8988T (cell line): ENCODE measurements at regions not wholly inside any gene's neighbourhood (a gene's known extent, or its start where the extent isn't known, plus 50 kb on each side); places are given as distances from the start of the nearest gene placed in this dataset.
"Not testable (repeated sequence)": the region's sequence is repeated elsewhere in the genome, so short reads cannot be mapped to it uniquely, and the experiment has no call there.

ENCODE experiments used
- DNase-seq: peaks from one replicate; pipeline ENCODE4 v3.0.0; 2011

DNA sequence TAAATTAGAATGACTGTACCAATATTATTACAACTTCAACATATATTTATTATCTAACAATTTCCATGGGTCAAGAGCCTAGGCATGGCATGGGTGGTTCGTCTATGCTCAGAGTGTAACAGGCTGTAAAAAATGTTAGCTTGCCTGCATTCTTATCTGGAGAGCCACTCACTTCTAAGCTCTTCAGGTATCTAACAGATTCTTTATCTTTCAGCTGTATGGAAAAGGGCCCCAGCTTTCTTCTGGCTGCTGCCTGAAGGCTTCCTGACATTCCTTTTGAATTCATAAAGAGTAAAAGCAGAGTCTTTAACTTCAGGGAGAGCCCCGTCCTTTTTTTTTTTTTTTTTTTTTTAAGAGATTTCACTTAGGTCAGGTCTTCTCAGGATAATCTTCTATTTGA lies 648.8 kb downstream of the NXPH1 start:
- DNase-seq, result no peak

DNA sequence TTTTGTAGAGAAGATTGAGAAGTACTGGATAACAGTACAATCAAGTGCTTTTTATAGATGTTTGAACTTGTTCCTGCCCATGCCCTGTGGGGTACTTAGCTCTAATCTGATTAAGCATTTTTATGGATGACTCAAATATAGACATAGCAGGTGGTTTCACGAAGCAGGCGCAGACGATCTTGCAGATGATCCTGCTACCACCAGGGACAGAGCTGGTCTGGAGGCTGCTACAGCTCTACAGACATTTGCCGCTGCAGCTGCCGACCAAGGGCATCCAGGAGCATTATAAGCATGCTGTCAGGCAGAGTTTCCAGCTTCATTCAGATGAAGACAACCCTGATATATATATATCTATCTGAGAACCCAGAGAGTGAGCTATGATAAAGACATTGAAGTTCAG lies 650.4 kb downstream of the NXPH1 start:
- DNase-seq, result no peak

DNA sequence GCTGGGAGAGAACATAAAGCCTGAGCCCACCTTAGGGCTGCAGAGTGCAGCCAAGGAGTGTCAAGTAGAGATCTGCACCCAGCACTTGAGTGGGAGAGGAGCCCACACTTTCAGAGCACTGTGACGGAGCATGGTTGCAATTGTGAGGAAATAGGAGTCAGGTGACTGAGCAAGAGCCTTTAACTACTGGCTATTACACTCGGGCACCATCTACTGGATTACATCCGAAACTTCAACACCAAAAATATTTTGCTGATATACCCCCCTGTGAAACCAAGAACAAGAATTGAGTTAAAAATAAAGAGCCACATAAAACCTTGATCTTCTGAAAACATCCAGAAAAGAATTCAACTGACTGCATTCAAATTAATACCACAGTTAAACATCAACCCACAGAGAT lies 657.9 kb downstream of the NXPH1 start:
- DNase-seq, result no peak

DNA sequence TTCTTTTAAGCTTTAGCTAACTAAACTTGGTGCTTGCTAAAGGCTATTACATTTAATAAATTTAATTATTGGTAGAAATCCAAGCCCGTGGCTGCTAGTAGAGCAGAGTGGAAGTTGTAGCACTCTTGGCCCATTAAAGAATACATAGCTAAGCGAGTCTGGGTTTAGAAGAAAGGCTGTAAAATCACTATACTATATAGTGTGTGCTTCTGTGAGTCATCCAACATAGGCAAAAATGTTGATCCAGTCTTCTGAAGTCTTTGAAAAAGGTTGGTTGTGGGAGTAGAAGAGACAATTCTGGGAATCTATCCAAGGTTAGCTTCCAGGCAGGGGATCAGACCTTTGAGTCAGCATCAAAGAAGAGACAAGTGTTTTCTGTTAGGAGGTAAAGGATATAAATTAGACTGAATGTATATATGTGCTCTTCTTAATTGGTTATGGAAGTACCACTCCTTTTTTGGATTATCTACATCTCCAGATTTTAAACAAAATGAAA lies 664.2 kb downstream of the NXPH1 start:
- no peak for DNase-seq

DNA sequence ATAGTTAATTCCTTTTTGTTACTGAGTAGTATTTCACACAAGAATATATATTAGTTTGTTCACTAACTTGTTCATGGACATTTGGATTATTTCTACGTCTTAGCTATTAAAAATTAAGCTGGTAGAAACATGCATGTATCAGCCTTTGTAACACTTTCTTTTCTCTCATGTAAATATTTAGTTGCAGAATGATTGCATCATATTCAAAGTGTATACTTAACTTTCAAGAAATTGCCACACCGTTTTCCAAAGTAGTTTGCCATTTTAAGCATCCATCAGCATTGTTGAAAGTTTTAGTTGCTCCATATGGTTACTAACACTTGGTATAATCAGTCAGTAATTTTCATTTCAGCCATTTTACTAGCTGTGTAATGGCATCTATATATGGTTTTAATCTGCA lies 666.9 kb downstream of the NXPH1 start:
- DNase-seq, result no peak

DNA sequence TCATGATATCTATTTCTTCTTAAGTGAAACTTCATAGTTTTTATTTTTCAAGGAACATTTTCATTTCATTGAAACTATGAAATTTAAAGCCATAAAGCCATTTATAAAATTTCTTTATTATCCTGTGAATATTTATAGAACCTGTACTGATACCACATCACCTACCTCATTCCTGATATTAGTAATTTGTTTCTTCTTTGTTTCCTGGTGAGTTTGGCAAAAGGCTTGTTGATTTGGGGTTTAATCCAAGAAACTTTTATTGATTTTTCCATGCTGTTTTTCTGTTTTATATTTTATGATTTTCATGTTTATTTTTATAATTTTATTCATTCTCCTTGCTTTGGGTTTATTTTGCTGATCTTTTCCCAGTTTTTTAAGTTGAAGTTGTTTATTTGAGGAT lies 669.4 kb downstream of the NXPH1 start:
- DNase-seq, result no peak

DNA sequence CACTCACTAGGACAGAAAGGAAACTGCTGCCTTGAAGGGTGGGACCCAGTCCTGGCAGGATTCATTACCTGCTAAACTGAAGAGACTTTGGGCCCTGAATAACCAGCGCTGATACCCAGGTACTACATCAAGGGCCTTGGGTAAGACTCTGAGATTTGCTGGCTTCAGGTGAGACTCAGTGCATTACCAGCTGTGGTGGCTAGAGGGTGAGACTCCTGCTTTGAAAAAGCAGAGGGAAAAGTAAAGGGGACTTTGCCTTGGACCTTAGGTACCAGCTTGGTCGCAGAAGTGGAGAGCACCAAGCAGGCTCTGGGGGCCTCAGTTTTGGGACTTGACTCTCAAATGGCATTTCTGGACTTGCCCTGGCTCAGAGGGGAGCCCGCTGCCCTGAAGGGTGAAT lies 673.3 kb downstream of the NXPH1 start:
- no peak for DNase-seq

DNA sequence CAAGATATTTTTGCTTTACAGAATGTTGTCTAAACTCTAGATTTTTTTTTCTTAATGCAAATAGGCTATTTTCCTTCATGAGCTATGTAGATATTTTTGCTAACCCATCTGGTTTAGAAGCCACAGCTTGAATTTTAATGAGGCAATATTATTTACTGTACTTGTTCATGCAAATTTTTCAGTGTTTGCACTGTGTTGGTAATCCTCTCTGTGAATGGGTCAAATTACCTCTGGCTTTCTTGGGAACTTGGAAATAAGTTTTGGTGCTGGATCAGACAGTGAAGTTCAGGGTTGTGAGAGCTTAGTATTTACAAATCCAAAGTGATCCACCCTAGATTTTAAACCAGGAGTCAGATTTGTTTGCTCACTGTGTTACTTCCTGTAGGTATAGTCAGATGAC lies 686.9 kb downstream of the NXPH1 start:
- no peak for DNase-seq

DNA sequence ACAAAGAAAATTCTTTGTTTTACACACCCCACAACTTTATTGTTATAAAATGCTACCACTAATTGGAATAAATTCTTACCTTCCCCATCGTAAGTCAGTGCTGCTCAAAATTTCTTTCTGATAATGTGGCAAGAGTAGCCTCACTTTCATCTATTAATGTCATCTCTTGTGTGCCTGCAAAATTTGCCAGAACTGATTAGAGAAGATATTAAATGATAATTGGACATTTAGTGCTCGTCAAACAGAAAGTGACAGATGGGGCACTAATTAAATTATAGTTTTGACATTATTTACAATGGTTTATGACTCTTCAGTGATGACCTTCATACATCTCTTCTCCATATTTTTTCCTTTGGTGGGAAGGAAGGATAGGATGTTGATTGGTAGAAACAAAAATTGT lies 690.9 kb downstream of the NXPH1 start:
- DNase-seq, result no peak

DNA sequence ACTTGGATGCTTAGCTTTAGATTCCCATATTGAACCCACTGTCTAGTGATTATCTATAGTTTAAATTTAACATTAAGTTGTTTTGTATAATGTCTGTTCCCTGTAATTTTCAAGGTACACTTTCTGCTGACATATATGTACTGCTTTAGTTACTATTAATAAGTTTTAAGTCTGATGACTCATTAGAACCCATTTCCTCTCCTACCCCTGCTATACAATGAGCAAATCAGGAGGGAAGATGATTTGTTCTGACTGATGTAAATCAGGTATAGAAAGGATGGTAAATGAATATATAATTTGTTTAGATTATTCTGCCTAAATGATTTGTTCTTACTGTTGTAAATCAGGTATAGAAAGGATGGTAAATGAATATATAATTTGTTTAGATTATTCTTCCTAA lies 691.8 kb downstream of the NXPH1 start:
- DNase-seq, result no peak

DNA sequence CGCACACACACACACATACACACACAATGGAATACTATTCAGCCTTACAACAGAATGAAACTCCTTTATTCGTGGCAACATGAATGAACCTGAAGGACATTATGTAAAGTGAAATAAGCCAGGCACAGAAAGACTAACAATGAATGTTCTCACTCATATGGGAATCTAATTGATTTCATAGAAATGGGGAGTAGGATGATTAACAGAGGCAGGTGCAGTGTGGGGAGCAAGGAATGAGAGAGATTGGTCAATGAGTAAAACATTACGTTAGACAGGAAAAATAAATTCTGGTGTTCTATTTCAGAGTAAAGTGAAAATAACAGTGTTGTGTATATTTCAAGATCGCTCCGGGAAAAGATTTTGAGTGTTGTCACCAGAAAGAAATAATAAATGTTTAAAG lies 694.5 kb downstream of the NXPH1 start:
- DNase-seq, result no peak

DNA sequence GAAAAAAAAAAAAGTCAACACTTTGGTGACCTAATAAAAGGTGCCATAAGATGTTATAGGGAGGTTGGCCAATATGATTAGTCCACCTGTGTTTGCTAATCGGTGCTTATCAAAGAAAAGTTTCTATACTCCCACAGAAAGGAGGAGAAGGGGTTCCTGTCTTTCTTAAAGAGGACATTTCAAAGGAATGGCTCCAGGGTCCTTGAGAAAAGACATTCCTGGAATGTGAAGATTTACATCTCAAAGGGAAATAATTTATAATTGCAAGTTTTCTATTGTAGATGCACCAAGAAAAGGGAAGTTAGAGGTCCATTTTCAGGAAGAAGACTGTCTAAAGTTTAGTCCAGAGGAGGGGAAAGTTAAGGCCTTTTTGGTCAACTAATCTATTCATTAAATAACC lies 715.3 kb downstream of the NXPH1 start:
- DNase-seq, result no peak

DNA sequence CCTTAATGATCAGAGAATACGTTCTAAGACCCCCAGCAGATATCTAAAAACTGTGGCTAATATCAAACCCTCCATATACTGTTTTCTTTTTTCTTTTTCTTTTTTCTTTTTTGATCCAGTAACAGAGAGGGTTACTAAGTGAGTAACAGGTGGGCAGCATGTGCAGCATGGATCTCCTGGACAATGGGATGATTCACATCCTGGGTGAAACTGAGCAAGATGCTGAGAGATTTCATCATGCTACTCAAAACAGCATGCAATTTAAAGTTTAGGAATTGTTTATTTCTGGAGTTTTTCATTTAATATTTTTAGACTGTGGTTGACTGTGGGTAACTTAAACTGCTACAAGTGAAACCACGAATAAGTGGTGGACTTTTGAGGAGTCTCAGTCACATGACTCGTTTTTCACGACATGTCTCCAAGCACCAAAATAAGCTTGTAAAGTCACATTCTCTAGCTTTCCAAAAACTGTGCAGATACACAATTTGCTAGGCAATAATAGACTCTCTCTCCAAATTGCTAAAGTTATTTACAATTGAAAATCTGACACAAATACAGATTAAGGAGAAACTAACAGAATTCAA lies 716.2 kb downstream of the NXPH1 start:
- no peak for DNase-seq

DNA sequence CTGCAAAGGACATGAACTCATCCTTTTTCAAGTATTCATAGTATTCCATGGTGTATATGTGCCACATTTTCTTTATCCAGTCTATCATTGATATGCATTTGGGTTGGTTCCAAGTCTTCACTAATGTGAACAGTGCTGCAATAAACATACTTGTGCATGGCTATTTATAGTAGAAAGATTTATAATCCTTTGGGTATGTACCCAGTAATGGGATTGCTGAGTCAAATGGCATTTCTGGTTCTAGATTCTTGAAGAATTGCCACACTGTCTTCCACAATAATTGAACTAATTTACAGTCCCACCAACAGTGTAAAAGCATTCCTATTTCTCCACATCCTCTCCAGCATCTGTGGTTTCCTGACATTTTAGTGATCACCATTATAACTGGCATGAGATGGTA lies 730.3 kb downstream of the NXPH1 start:
- DNase-seq, result not testable (repeated sequence)

DNA sequence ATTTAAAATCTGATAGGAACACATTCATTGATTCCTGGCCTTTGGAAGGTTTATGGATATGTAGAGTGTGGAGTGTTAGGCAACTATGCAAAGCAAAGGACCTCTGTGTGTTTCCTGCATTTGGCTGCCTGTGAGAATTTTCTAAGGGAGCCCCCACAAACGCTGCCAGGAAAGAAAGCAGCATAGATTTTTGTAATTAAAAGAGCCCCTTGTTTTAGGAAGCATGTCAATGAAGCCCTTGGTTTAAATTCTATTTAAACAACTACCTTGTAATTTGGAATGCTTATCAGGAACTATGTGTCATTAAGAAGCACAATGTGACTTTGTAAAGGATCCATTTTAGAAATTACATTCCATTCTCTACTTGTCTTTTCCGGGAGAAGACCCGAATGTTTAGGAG lies 742.5 kb downstream of the NXPH1 start:
- DNase-seq, result no peak

DNA sequence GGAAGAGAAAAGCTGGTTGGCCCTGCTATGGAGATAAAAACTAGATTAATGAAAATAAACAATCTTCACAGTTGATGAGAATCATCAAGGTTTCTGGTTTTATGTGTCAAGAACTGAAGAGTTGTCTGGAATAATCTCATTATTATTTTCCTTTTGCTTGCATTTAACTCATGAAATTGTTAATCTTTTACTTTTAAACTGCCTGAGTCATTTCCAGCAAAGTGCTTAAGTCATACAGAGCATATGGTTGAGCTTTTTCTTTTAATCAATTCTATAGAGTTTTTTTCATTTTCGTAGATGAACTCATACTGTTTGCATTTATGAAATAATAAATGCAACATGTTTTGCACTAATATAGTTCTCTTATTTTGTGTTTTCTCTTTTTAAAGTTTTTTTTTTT lies 747.9 kb downstream of the NXPH1 start:
- no peak for DNase-seq

DNA sequence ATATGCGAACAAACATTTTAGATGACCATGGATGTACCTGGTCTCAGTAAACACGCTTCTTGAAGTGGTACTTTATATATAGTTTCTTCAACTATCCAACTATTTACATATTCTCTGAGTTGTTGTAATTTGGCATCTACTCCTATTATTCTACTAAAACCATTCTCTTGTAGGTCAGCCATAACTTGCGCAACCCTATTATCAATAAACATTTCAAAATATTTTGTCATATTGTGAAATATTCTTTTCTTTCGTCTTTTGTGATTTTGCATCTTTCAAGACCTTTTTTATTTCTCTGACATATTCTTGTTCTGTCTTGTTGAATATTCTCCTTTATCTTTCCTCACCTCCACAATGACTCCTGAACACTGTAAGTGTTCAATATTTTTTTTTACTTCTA lies 753.3 kb downstream of the NXPH1 start:
- DNase-seq, result no peak

DNA sequence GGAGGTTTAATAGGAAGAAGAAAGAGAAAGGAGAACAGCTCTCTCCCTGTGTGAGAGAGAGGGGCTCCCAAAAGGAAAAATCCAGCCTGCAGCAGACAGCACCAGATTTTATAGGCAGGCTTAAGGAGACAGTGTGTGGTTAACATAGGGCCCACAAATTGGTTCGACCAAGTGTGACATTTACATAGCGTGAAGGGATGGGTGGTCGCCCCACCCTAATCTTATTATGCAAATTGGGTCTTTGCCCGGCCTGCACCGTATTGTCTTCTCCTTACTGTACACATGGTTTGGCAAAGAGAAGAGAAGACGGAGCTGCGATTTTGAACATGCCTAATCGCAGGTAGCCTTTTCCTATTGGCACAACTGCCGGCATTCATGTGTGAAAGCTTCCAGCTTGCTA lies 756.3 kb downstream of the NXPH1 start:
- no peak for DNase-seq

DNA sequence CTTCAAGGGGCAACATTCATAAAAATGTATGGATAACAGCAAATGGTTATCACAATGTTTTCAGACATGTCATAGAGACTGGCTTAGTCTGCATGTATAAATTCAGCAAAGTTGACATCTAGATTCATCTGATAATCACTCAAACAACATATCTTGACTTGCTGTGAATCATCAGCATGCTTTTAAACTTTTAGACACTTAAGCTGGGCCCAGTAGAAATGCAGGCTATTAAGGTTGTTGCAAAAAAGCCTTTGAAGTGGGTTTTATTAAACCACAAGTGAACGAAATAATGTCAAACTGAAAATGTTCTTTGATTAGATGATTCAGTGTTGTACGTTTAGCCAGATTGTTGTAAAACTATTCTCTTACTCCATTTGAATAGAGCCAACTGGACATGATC lies 759.6 kb downstream of the NXPH1 start:
- no peak for DNase-seq

DNA sequence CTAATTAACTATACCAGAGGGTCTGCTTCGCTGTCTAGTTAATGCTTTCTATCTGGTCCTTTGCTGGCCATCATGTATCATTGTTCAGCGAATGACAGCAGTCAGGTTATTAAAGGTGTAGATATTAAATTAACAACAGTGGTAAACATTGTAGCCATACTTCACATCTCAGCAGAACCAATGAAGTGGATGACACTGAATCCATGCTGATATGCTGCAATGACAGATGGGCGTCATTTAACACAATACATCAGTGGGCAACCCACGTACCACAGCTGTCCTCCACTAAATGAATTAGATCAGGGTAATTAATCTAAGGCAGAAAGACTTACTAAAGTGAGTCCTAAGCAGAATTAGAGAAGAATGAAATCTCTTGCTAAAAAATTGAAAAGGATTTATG lies 767.2 kb downstream of the NXPH1 start:
- DNase-seq, result no peak

DNA sequence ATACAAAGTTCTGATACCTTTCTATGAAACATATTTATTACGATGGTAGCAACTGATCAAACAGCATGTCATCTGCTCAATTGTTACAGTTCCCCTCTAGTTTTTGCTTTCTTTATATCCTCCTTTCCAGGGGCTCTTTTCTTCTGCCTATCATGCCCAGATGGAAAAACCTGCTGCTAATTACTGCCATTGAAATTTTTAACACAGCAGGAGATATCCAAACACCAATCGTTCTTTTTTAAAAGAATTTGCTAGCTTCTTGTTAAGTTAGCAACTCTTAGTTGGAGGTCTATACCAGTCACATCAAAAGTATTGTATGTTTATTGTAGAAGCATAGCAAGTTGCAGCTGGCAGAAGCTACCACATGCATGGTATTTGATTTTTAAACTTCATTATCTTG lies 768.5 kb downstream of the NXPH1 start:
- DNase-seq, result no peak

DNA sequence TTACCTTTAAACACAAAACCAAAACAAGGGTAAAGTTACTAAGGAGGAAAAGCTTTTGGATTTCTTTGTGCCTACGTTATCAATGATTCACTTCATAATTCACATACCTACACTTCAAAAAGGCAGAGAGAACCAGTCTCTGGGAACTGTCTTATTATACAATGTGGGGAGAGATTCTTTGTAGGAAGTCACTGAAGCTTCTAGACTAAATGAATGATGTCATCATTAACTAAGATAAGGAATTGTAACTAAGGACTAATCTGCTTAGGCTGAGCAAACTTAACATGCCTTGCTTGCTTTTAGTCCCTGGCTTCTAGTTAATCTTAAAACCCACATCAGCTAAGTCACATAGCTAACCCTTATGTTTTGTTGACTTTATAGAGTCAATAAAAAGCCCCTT lies 771.2 kb downstream of the NXPH1 start:
- no peak for DNase-seq

DNA sequence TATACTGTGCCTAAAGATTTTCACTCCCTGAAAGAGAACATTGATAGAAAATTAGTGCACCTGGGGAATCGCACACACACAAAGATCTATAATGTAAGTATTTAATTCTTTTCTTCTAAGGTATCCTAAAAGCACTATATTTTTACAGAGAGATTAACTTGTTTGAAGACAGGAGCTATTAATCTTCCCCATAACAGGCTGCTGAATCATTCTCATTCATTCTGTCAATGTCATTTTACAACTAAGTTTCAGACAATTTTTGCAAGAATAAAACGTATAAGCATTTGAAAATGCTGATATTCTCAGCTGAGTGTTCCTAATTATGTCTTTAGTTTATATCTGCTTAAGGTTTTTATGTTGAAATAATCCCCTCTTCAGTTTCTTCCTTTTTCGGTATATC lies 776.7 kb downstream of the NXPH1 start:
- no peak for DNase-seq

DNA sequence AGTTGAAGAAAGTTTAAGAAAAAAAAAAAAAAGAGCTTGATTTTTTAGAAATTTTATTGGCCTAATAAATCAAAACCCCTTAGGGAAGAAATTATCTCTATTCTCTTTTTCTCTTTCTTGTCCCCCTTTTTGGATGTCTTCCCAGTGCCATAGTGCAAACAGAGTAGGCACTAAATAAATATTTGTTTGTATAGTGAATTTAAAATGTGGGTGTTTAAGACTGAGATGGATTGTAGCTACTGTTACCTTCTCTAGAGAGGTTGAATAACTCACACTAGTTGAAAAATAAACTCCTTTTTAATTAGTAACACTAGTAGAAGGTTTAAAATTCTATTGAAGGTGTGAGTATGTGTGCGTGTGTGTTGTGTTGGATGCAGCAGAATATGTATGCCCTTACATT lies 783.8 kb downstream of the NXPH1 start:
- DNase-seq, result no peak

DNA sequence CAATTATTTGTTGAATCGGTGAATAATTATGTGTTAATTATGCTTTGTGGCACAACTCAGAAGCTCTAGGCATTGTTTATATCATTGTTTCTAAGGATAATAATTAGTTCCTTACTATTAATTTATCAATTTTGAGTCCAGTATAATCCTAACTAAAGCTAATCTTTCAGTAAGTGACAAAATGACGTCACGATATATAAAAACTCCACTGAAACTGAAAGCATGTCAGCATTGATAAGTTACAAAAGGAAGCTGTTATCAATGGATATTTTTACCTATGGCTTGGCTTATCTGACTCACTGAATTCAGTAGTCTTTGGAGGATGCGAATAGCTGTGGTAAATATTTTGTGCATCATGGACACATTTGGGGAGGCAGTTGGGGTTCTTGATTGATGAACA lies 793.1 kb downstream of the NXPH1 start:
- DNase-seq, result no peak

DNA sequence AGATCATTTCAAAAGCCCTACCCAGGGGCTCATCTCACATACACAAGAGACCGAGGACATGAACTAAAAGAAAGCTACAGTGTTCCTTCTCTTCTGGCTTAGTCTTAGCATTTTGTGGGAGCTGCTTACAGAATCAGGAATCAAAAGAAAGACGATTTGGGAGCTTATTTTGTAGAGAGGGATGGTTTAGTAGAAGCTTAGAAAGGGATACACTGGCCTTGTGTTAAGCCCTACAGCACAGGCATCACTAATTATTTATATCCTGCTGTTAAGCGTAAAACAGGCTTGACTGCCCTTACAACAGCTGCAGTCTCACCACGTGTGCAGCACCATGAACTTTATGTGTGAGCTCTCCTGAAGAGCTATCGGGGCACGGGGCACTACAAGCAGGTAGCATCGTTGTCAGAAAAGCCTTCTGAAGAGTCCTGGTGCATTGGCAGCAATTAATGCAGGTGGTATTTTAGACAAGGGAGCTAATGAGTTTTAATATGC lies 798.3 kb downstream of the NXPH1 start:
- DNase-seq, result no peak
